HepG2 (cell line): ENCODE measurements at regions not wholly inside any gene's neighbourhood (a gene's known extent, or its start where the extent isn't known, plus 50 kb on each side); places are given as distances from the start of the nearest gene placed in this dataset.

Experiments used
- ATAC-seq: fragments of 200-7000 bp; cut with Tn5 transposase; 3 replicates; pipeline ENCODE4 v1.9.1; 2020; ENCODE audit warnings: mild to moderate bottlenecking, moderate library complexity
- BruUV-seq: library from RNA; stranded (reverse); fragments of 400-500 nt; replicated peaks from 2 replicates; lab custom pipeline; 2021; lab: Mats Ljungman, UMichigan
- CTCF ChIA-PET: fragments of 300-600 bp; formaldehyde crosslinking; extraction: SDS; loops from one replicate; lab custom pipeline; 2021; ENCODE audit warnings: low total read pairs, inconsistent platforms, low intra/inter-chr PET ratio; lab: Yijun Ruan, JAX
- POLR2A ChIA-PET: fragments of 350-600 bp; sonication (Branson Sonifier 250); formaldehyde crosslinking; loops from one replicate; lab custom pipeline; 2020; ENCODE audit warnings: antibody characterized with exemption, inconsistent platforms; lab: Yijun Ruan, JAX
- DNase-seq: peaks from one replicate; pipeline ENCODE4 v3.0.0-alpha.2; 2015; ENCODE audit warnings: low spot score
- FAIRE-seq: peaks from 3 replicates; lab custom pipeline; 2011; peaks lifted over from hg19 to GRCh38; lab: Jason Lieb, UNC
- H2AFZ ChIP-seq: one replicate; pipeline ENCODE4 v1.6.1; 2011; ENCODE audit warnings: low read length, inconsistent platforms
- H3K27ac ChIP-seq: fragments of 300-600 bp; 3 replicates; pipeline ENCODE4 v1.8.0; 2011; ENCODE audit warnings: mixed run types, mild to moderate bottlenecking, mixed read lengths, low read length, inconsistent platforms; ENCODE audit not compliant: insufficient read depth; ENCODE audit errors: extremely low read length
- H3K27me3 ChIP-seq, 2 experiments: fragments of 200-600 bp in 1 of 2; 2 replicates in 1 of 2; 3 replicates in 1 of 2; pipeline versions ENCODE4 v1.6.0 to v1.8.0; 2011; ENCODE audit warnings: low read length in 2 of 2, mild to moderate bottlenecking in 2 of 2, moderate library complexity in 2 of 2, inconsistent platforms in 1 of 2; ENCODE audit not compliant: insufficient read depth in 2 of 2, control insufficient read depth in 1 of 2
- H3K36me3 ChIP-seq, 2 experiments: fragments of 200-600 bp in 1 of 2; replicated peaks in 1 of 2; 2 replicates in 1 of 2; 3 replicates in 1 of 2; pipeline versions ENCODE4 v1.5.1 to v1.8.0; 2011; ENCODE audit warnings: low read length in 2 of 2, inconsistent platforms in 1 of 2; ENCODE audit not compliant: insufficient read depth in 2 of 2, control insufficient read depth in 1 of 2
- H3K4me1 ChIP-seq: 2 replicates; pipeline ENCODE4 v1.5.1; 2012; ENCODE audit warnings: low read length, inconsistent platforms; ENCODE audit not compliant: insufficient read depth
- H3K4me2 ChIP-seq: 2 replicates; pipeline ENCODE4 v1.6.0; 2011; ENCODE audit warnings: low read depth, low read length, inconsistent platforms
- H3K4me3 ChIP-seq, 3 experiments: fragments of 200-600 bp in 1 of 3; sonication (generic), shearing (Covaris generic) in 1 of 3; replicated peaks in 1 of 3; 2 replicates each; pipeline ENCODE4 v1.5.1; 2011 to 2016; ENCODE audit warnings: low read length in 3 of 3, inconsistent platforms in 2 of 3, low read depth in 2 of 3, mild to moderate bottlenecking in 2 of 3, control low read depth in 1 of 3, mixed read lengths in 1 of 3; ENCODE audit not compliant: insufficient read depth in 1 of 3
- H3K79me2 ChIP-seq: one replicate; pipeline ENCODE4 v1.6.1; 2011; ENCODE audit warnings: low read length, inconsistent platforms; ENCODE audit not compliant: insufficient read depth
- H3K9ac ChIP-seq: 2 replicates; pipeline ENCODE4 v1.6.0; 2011; ENCODE audit warnings: mild to moderate bottlenecking, low read depth, low read length, inconsistent platforms; ENCODE audit not compliant: insufficient read depth
- H3K9me3 ChIP-seq: 2 replicates; pipeline ENCODE4 v1.5.1; 2012; ENCODE audit warnings: mild to moderate bottlenecking, low read length
- H4K20me1 ChIP-seq: 2 replicates; pipeline ENCODE4 v1.6.0; 2011; ENCODE audit warnings: inconsistent platforms, mild to moderate bottlenecking, low read length, moderate library complexity; ENCODE audit not compliant: insufficient read depth
- HMG20A ChIP-seq: IDR thresholded peaks from 2 replicates; pipeline ENCODE4 v1.6.1; 2016; ENCODE audit warnings: borderline replicate concordance
- KAT2B ChIP-seq: fragments of 150-350 bp; IDR thresholded peaks from 2 replicates; pipeline ENCODE4 v1.6.1; 2014; ENCODE audit warnings: low read depth, low read length, borderline replicate concordance
- MED13 ChIP-seq: sonication (generic); formaldehyde crosslinking; IDR thresholded peaks from 2 replicates; pipeline ENCODE4 v1.5.0; 2020; ENCODE audit warnings: missing genetic modification reagents
- SKI ChIP-seq: fragments of 450-650 bp; IDR thresholded peaks from one replicate; pipeline ENCODE4 v1.6.1; 2018; ENCODE audit warnings: mild to moderate bottlenecking; ENCODE audit not compliant: partially characterized antibody
- SMAD3 ChIP-seq: sonication (generic); formaldehyde crosslinking; IDR thresholded peaks from 2 replicates; pipeline ENCODE4 v1.4.0; 2020; ENCODE audit warnings: missing genetic modification reagents
- YEATS4 ChIP-seq: sonication (generic); formaldehyde crosslinking; IDR thresholded peaks from 2 replicates; pipeline ENCODE4 v1.4.0; 2020; ENCODE audit warnings: missing genetic modification reagents, borderline replicate concordance
- ZFYVE20 ChIP-seq: sonication (generic); formaldehyde crosslinking; IDR thresholded peaks from 2 replicates; pipeline ENCODE4 v1.8.0; 2023; ENCODE audit warnings: low read depth, mild to moderate bottlenecking, moderate library complexity, missing genetic modification reagents, borderline replicate concordance
- ZNF430 ChIP-seq: sonication (generic); formaldehyde crosslinking; IDR thresholded peaks from 2 replicates; pipeline ENCODE4 v1.9.0; 2021; ENCODE audit warnings: mild to moderate bottlenecking, missing genetic modification reagents
- ZNF577 ChIP-seq: sonication (generic); formaldehyde crosslinking; IDR thresholded peaks from 2 replicates; pipeline ENCODE4 v1.4.0; 2020; ENCODE audit warnings: mild to moderate bottlenecking, low read depth, missing genetic modification reagents, borderline replicate concordance
- ZNF816 ChIP-seq: sonication (generic); formaldehyde crosslinking; IDR thresholded peaks from 2 replicates; pipeline ENCODE4 v1.8.0; 2022; ENCODE audit warnings: missing genetic modification reagents, mild to moderate bottlenecking, borderline replicate concordance
- WGBS: methylation state at CpG from one replicate; pipeline ENCODE4 v1.1.6; 2017; ENCODE audit warnings: low lambda C conversion rate; 5-methylcytosine and 5-hydroxymethylcytosine counted together
- in situ Hi-C: cut with HindIII; loops from 2 replicates; pipeline ENCODE4 v1.10.0; 2017; ENCODE audit warnings: low pct_unique_long_range_greater_than_20kb; ENCODE audit not compliant: extremely low pct_ligation_motif_present
- intact Hi-C: fragments of 100-400 bp; cut with micrococcal nuclease; formaldehyde crosslinking; loops from one replicate; pipeline ENCODE4 v1.10.0; 2022; ENCODE audit not compliant: unreplicated experiment
- TF ChIP-seq, protein P1 (sequence below): sonication (generic); formaldehyde crosslinking; IDR thresholded peaks from 2 replicates; pipeline ENCODE4 v1.4.0; 2020; ENCODE audit warnings: mild to moderate bottlenecking, low read depth, missing genetic modification reagents
- TF ChIP-seq, protein P2 (sequence below): sonication (generic); formaldehyde crosslinking; IDR thresholded peaks from 2 replicates; pipeline ENCODE4 v1.5.1; 2020; ENCODE audit warnings: mild to moderate bottlenecking, missing genetic modification reagents, moderate library complexity
- TF ChIP-seq, protein P3 (sequence below): sonication (generic); formaldehyde crosslinking; IDR thresholded peaks from 2 replicates; pipeline ENCODE4 v1.4.0; 2020; ENCODE audit warnings: missing genetic modification reagents
- TF ChIP-seq, protein P4 (sequence below): sonication (generic); formaldehyde crosslinking; IDR thresholded peaks from 2 replicates; pipeline ENCODE4 v1.9.0; 2021; ENCODE audit warnings: missing genetic modification reagents, borderline replicate concordance

DNA sequence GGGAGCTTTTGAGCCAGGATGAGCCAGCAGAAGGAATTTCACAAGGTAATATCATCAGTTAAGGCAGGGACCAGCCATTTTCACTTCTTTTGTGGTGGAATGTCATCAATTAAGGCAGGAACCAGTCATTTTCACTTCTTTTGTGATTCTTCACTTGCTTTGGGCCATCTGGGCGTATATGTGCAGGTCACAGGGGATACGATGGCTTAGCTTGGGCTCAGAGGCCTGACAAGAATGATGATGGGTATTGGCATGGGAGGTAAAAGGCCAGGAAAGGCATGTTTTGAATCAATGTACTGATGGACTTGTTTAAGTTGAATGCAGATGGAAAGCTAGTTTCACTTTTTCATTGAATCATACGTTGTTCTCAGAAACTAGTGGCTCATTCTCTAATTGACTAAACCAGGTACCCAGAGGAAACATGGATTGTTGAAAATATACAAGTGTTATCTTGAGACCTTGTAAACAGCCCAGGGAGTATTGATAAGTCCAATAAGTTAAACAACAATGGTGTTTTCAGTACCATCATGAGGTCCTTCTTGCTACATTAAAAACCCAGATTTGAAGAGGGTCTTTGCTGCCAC is 1672.5 kb upstream of the DDX18 start:
- ChIA-PET CTCF (no interaction called here), POLR2A (no interaction called here)
- Histone ChIP-seq H3K36me3 (no peaks in the 10 kb centered on the region), H4K20me1 (no peaks in the 10 kb centered on the region), H3K4me2 (no peak overlapping the region), H3K4me3 (no peak overlapping the region), H3K9me3 (peaks cover 90% of the 10 kb centered on the region), H3K79me2 (no peaks in the 10 kb centered on the region), H3K27me3 (no peaks in the 10 kb centered on the region), H3K27ac (no peak overlapping the region), H2AFZ (no peak overlapping the region), H3K9ac (no peak overlapping the region), H3K4me1 (no peaks in the 10 kb centered on the region)
- in situ Hi-C loops = no loop called here
- intact Hi-C loops = no loop called here
- FAIRE-seq = no peak
- ATAC-seq = no peak
- WGBS = 9% methylated on average over 3 of the region's 3 CpGs
- no peak for DNase-seq
- BruUV-seq = no TSS peak
- TF ChIP-seq ZNF816 (CRISPR knock-in tag) (no peak), ZFYVE20 (CRISPR knock-in tag) (no peak), ZNF430 (no peak), ZNF577 (no peak), MED13 (CRISPR knock-in tag) (no peak), KAT2B (no peak), YEATS4 (CRISPR knock-in tag) (no peak), SKI (no peak), HMG20A (CRISPR knock-in tag) (no peak), SMAD3 (CRISPR knock-in tag) (no peak)
- TF ChIP-seq, protein P1, sequence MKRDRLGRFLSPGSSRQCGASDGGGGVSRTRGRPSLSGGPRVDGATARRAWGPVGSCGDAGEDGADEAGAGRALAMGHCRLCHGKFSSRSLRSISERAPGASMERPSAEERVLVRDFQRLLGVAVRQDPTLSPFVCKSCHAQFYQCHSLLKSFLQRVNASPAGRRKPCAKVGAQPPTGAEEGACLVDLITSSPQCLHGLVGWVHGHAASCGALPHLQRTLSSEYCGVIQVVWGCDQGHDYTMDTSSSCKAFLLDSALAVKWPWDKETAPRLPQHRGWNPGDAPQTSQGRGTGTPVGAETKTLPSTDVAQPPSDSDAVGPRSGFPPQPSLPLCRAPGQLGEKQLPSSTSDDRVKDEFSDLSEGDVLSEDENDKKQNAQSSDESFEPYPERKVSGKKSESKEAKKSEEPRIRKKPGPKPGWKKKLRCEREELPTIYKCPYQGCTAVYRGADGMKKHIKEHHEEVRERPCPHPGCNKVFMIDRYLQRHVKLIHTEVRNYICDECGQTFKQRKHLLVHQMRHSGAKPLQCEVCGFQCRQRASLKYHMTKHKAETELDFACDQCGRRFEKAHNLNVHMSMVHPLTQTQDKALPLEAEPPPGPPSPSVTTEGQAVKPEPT (CRISPR knock-in tag) = no peak
- TF ChIP-seq, protein P2, sequence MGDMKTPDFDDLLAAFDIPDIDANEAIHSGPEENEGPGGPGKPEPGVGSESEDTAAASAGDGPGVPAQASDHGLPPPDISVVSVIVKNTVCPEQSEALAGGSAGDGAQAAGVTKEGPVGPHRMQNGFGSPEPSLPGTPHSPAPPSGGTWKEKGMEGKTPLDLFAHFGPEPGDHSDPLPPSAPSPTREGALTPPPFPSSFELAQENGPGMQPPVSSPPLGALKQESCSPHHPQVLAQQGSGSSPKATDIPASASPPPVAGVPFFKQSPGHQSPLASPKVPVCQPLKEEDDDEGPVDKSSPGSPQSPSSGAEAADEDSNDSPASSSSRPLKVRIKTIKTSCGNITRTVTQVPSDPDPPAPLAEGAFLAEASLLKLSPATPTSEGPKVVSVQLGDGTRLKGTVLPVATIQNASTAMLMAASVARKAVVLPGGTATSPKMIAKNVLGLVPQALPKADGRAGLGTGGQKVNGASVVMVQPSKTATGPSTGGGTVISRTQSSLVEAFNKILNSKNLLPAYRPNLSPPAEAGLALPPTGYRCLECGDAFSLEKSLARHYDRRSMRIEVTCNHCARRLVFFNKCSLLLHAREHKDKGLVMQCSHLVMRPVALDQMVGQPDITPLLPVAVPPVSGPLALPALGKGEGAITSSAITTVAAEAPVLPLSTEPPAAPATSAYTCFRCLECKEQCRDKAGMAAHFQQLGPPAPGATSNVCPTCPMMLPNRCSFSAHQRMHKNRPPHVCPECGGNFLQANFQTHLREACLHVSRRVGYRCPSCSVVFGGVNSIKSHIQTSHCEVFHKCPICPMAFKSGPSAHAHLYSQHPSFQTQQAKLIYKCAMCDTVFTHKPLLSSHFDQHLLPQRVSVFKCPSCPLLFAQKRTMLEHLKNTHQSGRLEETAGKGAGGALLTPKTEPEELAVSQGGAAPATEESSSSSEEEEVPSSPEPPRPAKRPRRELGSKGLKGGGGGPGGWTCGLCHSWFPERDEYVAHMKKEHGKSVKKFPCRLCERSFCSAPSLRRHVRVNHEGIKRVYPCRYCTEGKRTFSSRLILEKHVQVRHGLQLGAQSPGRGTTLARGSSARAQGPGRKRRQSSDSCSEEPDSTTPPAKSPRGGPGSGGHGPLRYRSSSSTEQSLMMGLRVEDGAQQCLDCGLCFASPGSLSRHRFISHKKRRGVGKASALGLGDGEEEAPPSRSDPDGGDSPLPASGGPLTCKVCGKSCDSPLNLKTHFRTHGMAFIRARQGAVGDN (CRISPR knock-in tag) = no peak
- TF ChIP-seq, protein P3, sequence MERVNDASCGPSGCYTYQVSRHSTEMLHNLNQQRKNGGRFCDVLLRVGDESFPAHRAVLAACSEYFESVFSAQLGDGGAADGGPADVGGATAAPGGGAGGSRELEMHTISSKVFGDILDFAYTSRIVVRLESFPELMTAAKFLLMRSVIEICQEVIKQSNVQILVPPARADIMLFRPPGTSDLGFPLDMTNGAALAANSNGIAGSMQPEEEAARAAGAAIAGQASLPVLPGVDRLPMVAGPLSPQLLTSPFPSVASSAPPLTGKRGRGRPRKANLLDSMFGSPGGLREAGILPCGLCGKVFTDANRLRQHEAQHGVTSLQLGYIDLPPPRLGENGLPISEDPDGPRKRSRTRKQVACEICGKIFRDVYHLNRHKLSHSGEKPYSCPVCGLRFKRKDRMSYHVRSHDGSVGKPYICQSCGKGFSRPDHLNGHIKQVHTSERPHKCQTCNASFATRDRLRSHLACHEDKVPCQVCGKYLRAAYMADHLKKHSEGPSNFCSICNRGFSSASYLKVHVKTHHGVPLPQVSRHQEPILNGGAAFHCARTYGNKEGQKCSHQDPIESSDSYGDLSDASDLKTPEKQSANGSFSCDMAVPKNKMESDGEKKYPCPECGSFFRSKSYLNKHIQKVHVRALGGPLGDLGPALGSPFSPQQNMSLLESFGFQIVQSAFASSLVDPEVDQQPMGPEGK (CRISPR knock-in tag) = no peak
- TF ChIP-seq, protein P4, sequence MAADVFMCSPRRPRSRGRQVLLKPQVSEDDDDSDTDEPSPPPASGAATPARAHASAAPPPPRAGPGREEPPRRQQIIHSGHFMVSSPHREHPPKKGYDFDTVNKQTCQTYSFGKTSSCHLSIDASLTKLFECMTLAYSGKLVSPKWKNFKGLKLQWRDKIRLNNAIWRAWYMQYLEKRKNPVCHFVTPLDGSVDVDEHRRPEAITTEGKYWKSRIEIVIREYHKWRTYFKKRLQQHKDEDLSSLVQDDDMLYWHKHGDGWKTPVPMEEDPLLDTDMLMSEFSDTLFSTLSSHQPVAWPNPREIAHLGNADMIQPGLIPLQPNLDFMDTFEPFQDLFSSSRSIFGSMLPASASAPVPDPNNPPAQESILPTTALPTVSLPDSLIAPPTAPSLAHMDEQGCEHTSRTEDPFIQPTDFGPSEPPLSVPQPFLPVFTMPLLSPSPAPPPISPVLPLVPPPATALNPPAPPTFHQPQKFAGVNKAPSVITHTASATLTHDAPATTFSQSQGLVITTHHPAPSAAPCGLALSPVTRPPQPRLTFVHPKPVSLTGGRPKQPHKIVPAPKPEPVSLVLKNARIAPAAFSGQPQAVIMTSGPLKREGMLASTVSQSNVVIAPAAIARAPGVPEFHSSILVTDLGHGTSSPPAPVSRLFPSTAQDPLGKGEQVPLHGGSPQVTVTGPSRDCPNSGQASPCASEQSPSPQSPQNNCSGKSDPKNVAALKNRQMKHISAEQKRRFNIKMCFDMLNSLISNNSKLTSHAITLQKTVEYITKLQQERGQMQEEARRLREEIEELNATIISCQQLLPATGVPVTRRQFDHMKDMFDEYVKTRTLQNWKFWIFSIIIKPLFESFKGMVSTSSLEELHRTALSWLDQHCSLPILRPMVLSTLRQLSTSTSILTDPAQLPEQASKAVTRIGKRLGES (CRISPR knock-in tag) = no peak
